Hepatocyte (in vitro differentiated cells): ENCODE measurements at regions not wholly inside any gene's neighbourhood (a gene's known extent, or its start where the extent isn't known, plus 50 kb on each side); places are given as distances from the start of the nearest gene placed in this dataset.

Source experiments
- CTCF ChIP-seq: fragments of 200-600 bp; sonication (generic); IDR thresholded peaks from 2 replicates; pipeline ENCODE4 v1.5.1; 2016; ENCODE audit warnings: antibody characterized with exemption, mild to moderate bottlenecking; ENCODE audit not compliant: poor library complexity
- EZH2 ChIP-seq: fragments of 200-600 bp; sonication (generic); IDR thresholded peaks from 2 replicates; pipeline ENCODE4 v1.6.1; 2016; ENCODE audit warnings: antibody characterized with exemption, mild to moderate bottlenecking, borderline replicate concordance
- EZH2phosphoT487 ChIP-seq: fragments of 200-600 bp; sonication (generic); IDR thresholded peaks from one replicate; pipeline ENCODE4 v1.6.1; 2018; ENCODE audit warnings: antibody characterized with exemption, mild to moderate bottlenecking, low read depth, moderate library complexity; ENCODE audit not compliant: unreplicated experiment, severe bottlenecking

GRCh38 chr1:56397409-56397808, 182.0 kb downstream of the PLPP3 start:
- TF ChIP-seq CTCF (no peak), EZH2 (no peak), EZH2phosphoT487 (no peak)
